Stimulated activated CD4-positive, alpha-beta T cell treated with anti-CD3 and anti-CD28 coated beads, Interleukin-1b, Interleukin-23, amount 100 ng/mL, for 1 hour (primary cell): ENCODE measurements at regions not wholly inside any gene's neighbourhood (a gene's known extent, or its start where the extent isn't known, plus 50 kb on each side); places are given as distances from the start of the nearest gene placed in this dataset.

Source experiments
- DNase-seq, 2 donors: peaks; one replicate each; pipeline ENCODE4 v3.0.0-alpha.2; 2020; ENCODE audit warnings: low read depth in 2 of 2

DNA sequence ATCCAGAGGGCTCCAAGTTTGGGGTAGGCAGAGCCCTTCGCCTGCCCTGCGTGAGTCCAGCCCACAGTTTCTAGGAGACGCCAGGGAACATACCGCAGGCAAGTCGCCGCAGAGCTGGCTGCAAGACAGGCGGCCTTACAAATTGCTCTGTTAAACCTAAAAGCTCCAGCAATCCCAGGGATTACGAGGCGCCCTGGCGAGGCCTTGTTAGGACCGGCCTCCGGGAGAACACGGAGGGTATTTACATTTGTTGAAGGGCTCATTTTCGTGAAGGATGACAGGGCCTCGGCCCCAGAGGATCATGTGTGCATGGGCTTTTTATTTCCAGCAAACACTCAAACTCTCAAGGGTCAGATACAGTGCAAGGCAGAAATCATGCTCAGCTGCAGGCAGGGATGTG is 77.6 kb upstream of the FOXF1 start:
- no peak for DNase-seq

DNA sequence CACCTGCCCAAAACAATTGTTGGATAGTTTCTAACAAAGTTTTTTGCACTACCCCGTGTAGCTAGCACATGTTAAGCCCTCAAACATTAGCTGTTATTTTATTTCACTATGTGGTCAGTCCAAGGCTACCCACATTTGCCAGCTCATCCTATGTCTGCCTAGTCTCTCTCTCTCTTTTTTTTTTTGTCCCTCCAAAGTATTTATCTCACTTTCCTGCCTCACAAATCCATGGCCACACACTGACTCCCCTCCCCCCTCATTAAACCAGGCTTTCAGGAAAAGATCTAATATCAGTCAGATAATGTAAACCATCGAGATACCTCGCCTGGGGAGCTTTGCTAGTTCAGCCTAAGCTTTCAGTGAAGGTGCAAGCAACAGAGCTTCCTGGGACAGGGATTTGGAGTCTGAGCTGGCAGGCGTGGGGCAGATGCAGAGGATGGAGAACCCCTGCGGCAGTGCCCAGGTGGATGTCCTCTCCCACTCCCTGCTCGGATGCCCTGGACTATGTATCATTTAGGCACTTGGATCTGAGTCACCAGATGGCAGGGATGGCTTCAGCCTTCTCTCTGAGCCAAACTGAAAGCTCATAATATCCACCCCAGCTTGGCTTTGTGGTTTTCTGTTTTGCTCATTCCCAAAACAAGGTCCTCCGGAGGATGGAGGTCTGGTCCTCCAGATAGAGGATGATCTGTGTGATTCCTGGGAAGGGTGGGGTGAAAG is 73.7 kb upstream of the FOXF1 start:
- no peak for DNase-seq

DNA sequence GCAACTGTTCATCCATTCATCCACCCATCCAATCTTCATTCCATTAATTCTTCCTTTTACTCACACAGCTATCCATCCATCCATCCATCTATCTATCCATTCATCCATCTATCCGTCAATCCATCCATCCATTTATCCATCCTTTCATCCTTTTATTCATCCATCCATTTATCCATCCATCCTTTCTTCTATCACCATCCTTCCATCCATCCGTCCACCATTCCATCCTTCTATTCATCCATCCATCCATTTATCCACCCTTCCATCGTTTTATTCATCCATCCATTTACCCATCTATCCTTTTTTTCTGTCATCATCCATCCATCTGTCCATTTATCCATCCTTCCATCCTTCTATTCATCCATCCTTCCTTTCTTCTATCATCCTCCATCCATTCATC is 73.0 kb upstream of the FOXF1 start:
- DNase-seq = no peak

DNA sequence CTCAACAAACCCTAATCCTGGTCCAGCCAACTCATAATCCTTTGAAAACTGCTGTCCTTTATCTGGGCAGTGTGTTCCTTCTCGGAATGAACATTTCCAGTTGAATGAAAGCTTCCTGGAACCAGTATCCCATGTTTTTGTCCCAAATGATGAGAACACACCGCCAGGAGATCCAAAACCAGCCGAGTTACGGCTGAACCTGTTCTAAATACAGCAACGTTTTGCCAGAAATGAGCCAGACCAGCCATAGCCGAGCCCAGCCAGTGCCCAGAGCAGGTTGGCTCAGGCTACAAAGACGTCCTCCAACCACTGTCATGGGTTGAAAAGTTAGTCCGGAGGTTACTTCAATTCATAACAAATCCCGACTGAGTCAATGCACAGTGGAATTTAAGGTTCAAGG is 67.6 kb upstream of the FOXF1 start:
- DNase-seq = no peak

DNA sequence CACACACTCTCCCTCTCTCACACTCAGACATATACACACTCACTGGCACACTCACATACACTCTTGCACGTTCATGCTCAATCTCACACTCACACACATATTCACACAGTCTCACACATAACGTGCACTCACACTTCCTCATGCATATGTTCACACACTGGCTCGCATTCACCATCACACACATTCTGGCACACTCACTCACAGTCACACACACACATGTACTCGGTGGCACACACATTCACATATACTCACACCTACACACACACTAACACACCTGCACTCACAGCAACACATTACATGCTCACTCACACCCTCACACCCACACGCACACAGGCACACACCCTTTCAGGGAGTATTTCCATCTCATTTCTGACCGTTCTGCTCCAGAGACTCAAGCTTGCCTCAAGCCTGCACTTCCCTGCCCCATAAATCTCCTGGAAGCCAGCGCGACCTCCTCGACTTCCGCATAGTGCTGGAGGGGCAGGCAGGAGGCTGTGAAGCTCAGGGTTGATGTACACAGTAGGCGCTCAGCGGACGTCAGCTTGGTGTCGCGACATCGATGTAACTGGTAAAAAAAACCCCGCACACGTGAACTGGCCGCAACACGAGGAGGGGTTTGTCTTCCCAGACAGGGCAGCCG is 66.7 kb upstream of the FOXF1 start:
- no peak for DNase-seq

DNA sequence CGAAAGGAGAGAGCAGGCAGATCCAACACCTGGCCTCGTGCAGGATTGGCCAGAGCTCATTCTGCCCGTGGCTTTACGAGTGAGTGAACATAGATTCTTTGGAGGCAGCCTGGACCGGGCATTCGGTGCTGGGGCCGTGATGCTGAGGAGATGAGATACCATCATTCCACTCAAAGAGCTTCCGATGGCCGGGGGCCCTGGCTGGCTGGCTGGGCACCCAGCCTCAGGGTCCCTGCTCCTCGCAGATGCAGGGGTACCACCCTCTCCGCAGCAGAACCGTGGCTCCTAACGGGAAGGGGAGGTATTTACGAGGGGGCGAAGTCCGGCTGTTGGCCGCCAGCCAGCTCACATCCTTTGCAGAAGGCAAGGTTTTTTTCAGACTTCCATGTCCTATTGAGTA is 66.1 kb upstream of the FOXF1 start:
- DNase-seq = no peak

DNA sequence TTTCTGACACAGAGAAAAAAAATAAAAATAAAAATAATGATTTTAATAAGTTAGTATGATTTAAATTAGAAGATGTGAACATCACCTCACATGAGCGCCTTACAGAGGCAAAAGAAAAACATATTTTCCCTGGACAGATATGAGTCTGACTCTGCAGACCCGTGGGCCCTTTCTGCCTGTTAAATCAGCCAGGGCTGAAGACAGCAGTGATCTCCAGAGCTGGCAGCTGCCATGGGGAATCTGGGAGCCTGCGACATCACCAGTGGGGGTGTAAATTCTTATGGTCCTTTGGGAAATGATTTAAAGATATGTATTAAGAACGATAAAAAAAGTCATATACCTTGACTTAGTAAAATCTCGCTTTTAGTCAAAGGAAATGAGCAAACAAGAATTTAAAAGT is 65.7 kb upstream of the FOXF1 start:
- DNase-seq = no peak

DNA sequence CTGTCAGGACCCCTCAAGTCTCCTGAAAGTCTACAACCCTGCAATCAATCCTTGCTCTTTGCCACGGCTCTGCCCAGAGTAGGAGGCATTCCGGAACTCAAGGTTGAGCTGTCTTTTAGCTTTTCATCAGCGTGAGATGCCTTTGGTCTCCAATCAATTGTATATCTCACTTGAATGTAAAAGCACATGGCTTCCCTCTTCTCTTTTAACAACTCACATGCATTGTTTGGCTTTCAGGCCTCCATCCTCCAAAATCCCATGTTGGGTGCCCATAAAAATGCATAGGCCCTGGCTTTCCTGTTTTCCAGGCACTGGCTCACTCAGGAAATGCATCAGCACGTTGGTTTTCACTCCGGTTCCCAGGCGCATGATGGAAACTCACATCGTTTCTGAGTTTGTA is 64.0 kb upstream of the FOXF1 start:
- no peak for DNase-seq

DNA sequence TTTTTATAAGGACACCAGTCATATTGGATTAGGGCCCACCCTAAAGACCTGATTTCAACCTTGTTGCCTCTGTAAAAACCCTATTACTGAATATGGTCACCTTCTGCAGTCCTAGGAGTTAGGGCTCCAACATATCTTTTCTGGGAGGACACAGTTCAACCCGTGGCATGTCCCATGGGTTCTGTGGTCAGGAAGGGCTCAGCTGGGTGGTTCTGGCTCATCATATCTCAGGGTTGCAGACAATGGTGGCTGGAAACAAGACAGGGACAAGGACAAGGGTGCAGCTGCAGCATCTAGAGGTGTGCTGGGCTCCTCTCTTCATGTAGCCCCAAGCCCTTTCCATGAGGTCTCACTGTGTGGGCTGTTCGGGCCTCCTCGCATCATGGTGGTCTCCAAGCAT is 63.1 kb upstream of the FOXF1 start:
- DNase-seq = no peak

DNA sequence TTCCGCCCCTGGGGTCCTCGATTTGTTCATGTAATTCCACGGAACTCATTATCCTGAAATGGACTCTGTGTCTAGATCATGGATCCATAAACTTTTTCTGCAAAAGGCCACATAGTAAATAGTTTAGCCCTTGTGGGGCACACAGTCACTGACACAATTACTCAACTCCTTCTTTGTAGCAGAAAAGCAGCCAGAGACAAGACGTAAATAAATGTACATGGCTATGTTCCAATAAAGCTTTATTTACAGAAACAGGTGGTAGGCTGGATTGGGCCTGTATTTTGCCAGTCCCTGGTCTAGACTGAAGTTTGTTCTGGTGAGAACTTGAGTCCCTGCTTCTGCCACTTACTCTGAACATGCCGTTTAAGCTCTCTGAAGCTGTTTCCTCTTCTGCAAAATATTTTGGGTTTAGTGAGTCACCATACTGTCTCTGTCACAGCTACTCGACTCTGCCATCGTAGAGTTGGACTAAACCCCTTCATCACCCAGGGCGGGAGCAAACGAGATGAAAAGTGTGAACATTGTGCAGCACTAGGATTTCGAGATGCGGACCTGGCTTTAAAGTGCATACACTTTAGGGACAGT is 61.9 kb upstream of the FOXF1 start:
- no peak for DNase-seq

DNA sequence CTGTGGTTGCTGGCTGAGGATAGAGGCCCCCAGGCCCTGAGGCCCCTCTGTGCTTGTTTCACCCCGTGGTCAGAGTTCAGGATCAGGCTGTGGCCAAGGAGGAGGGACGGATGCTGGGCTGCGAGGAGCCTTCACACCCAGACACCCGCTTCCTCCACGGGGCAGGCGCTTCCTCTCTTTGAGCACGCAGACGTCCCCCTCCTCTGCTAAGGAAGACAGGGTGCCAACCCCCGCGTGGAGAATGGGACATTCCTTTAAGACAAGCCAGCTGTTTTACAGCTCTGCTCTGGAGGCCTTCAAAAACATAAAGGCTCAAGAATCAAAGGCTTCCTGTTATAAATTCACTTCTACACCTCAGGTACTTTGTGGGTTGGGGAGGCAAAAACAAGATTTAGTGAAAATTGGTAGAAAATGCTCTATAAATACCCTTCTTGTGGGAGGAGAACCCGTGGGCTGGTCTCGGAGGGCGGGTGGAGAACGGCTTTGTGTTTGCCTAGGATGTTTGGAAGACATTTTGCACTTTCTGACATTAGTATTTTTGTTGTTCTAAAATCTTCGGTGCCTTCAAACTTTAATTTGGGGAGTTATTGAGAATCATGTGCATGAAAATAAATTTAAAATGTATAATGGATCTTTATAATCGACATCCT is 60.8 kb upstream of the FOXF1 start:
- no peak for DNase-seq

DNA sequence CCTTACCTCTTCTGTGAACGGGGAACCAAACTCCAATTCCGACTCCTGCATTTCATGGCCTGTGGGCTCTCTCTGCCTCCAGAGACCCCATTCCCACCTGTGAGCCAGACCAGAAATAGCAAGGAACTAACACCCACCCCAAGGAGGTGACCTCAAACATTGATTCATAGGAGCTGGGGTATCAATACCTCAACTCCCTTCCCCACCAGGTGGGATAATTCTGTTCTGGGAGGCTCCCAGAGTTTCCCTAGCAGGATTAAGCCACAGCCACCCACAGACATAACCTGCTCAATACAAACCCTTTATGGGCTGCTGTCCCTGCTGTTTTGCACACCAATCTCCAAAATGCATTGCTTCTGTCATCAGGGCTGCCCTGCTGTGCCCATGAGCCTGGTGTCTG is 59.6 kb upstream of the FOXF1 start:
- no peak for DNase-seq

DNA sequence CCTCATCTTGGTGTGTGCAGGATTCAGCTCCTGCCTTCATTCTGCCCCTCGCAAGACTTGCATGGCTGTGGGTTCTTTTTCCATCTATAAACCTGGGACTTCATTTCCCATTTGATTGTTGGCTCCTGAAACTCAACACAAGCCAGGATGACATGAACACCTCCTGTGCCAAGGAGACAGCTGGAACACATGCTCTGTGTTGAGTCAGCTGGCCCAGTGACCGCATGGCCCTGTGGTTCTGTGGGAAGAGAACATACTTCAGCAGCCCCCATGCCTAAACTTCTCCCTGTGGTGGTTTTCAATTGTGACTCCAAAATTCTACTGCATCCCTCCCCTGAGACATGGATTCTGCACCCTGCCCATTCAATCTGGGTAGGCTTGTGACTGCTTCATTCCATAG is 57.9 kb upstream of the FOXF1 start:
- no peak for DNase-seq

DNA sequence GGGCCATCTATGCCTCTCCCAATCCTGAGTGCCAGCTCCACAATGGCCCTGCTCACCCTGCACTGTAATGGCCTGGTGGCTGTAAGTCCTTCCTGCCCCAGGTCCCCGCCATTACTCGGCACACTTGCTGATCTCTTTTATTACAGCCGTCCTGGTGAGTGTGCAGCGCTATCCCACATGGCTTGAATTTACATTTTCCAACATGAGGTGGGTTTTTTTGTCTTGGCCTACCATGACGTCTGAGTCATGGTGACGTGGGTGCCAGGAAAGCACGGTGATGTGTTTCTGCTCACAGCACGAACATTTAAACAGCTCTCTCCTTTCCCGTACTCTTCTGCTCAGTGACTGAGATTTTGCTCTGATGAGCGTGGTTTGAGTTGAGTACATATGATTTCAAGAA is 55.2 kb upstream of the FOXF1 start:
- DNase-seq = no peak

DNA sequence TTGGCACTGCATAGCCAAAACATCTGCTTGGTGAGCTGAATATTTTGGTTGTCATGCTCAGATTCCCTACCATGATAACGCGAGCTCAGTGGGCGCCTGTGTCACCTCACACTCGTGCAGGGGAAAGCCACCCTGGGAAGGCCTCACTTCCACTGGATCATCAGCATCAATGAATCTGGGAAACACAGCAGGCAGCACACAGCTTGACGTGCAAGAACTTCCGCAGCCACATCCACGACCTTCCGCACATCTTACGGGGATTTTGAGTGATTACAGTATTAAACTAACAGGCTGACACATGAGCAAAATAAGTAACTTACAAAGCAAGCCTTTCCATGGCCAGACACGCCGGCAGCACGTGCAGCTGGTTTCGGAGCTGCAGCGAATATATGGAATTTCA is 54.7 kb upstream of the FOXF1 start:
- no peak for DNase-seq

DNA sequence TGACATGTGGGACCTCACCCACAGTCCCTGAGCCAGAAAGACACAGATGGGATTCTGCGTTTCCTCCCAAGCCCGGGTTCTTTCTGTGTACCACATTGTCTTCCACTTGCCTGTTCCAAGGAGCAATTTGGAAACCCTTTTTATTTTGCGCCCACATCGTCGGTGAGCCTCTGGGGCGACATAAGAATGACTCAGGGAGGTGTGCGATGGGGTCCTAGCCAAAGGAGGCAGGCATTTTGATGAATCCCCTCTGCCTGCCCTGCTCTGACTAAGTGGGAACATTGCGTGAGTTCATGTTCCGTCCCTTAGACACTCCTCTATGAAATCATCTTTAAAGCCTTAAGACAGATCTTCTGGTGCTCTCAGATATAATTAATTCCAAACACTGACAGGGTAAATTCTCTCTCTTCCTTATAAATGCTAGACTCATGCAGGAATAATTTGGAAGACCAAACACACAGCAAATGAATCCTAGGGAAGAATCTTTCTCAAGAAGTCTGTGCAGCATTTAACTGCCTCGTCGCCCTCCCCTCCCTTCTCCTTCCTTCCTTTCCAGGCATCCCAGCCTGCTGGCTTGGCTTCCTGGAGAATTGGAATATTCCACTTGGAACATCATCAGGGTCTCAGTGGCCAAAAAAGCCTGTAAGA is 52.7 kb upstream of the FOXF1 start:
- DNase-seq = no peak

DNA sequence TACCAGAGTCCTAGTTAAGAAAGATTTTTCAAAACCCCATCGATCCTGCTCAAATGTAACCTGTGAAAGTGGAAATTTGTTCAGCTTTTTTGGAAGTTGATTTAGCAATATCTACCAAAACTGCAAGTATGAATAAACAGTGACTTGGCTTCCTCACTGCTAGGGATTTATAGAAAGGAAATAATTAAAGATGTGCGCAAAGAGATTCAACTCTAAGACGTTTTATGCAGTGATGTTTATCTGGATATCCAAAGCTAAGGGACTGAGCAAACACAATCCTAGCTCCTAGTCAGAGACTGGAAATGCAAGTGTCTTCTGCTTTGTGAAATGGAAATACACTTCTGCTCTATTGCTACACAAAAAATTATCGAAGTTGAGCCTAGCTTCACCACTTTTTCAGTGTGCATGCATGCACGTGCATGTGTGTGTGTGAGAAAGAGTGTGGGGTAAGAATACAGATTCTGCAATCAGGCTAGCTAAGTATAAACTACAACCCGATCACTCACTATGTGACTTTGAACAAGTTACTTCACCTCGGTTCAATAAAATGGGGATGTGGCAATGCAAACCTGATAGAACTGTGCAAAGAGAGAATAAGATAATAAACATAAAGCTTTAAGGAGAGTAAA is 52.1 kb upstream of the FOXF1 start:
- no peak for DNase-seq

DNA sequence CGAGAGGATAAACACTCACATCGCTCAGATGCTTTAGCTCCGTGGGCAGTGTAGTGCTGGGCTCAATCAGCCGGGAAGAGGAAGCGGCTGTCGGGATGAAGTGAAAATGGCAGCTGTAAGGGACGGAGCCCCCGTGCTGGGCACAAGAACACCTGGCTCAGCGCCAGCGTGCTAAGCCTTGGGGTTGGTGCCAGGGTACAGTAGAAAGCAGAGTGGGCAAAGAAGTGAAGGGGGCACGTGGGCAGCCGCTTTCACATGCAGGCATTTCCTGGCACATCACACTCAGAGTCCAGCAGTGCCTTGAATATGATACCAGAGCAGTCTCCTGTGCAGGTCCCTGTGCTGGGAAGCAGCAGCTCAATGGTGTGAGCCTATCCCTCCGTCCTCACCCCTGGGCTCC is 51.1 kb upstream of the FOXF1 start:
- no peak for DNase-seq
